Tibial nerve (tissue), 4 donors: ENCODE measurements at regions not wholly inside any gene's neighbourhood (a gene's known extent, or its start where the extent isn't known, plus 50 kb on each side); places are given as distances from the start of the nearest gene placed in this dataset.
A peak's percentile ranks its signal among the peaks of the same experiment; 100 is the strongest.
"Not testable (repeated sequence)": the region's sequence is repeated elsewhere in the genome, so short reads cannot be mapped to it uniquely, and the experiment has no call there.

Experiments used
- DNase-seq, 2 donors: peaks; one replicate each; pipeline ENCODE4 v3.0.0-alpha.2; 2019; ENCODE audit warnings: low spot score in 2 of 2
- H3K27ac ChIP-seq, 4 donors: fragments of 200-600 bp; sonication (generic) in 3 of 4; one replicate each; pipeline ENCODE4 v1.5.1; 2017 to 2019; ENCODE audit warnings: mild to moderate bottlenecking in 1 of 4
- H3K27me3 ChIP-seq, 2 donors: fragments of 200-600 bp; sonication (generic) in 1 of 2; one replicate each; pipeline versions ENCODE4 v1.5.1 to v1.6.0; 2017 to 2019
- H3K36me3 ChIP-seq, 3 donors: fragments of 200-600 bp; sonication (generic); one replicate each; pipeline ENCODE4 v1.5.1; 2018 to 2019
- H3K4me1 ChIP-seq, 4 donors: fragments of 200-600 bp; sonication (generic) in 3 of 4; one replicate each; pipeline ENCODE4 v1.5.1; 2017 to 2019
- H3K4me3 ChIP-seq, 4 donors: fragments of 200-600 bp; sonication (generic) in 3 of 4; one replicate each; pipeline ENCODE4 v1.5.1; 2017 to 2019; ENCODE audit warnings: mild to moderate bottlenecking in 1 of 4, moderate library complexity in 1 of 4
- H3K9me3 ChIP-seq, 4 donors: fragments of 200-600 bp; sonication (generic) in 3 of 4; one replicate each; pipeline ENCODE4 v1.5.1; 2017 to 2019
- EP300 ChIP-seq, 2 donors: sonication (generic); formaldehyde crosslinking; IDR thresholded peaks; one replicate each; pipeline ENCODE4 v1.6.1; 2017; ENCODE audit warnings: antibody characterized with exemption in 2 of 2, mild to moderate bottlenecking in 1 of 2
- POLR2A ChIP-seq, 2 donors: fragments of 450-650 bp; IDR thresholded peaks; one replicate each; pipeline ENCODE4 v1.6.1; 2017; ENCODE audit warnings: antibody characterized with exemption in 2 of 2, mild to moderate bottlenecking in 2 of 2, moderate library complexity in 2 of 2
- WGBS, 2 donors: methylation state at CpG; one replicate each; pipeline ENCODE4 v1.1.5; 2018; 5-methylcytosine and 5-hydroxymethylcytosine counted together
- TF ChIP-seq, protein P1 (sequence below), 5 experiments: fragments of 200-600 bp in 3 of 5; fragments of 450-650 bp in 2 of 5; sonication (generic) in 3 of 5; IDR thresholded peaks; one replicate each; pipeline ENCODE4 v1.5.1; 2016 to 2019; ENCODE audit warnings: antibody characterized with exemption in 5 of 5, mild to moderate bottlenecking in 3 of 5, moderate library complexity in 2 of 5

DNA sequence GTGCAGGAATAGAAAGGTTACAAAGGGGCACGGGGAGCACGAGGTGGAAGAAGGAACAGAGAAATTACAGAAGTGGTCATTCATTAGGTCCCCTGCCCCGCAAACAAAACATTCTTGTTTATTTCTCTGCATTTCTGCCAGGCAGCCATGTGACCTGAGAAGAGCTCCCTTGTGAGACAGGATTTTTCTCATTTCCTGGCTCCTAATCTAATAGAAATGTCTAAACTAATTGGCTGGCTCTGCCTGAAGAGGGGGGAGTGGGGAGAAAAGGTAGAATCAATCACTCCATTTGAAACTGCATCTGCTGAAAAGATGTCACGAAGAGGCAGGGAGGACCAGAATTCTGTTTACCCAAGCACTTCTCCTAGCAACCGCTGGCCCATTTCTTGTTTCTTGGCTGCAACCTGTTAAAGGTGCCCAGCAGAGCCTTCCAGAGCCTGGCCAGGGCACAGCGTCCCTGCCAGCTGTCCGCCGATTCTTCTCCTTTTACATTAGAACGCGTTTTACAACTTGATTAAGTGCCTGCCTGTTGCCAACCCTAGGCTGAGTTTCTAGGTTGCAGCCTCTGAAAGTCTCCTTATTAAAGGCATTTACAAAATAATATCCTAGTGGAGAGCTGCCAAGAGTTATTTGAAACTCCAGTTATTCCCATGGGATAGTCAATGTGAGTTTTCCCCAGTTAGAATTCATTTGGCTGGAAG is 1227.6 kb downstream of the TYW1 start:
- 11% methylated on average over 10 of the region's 10 CpGs for WGBS, 2 donors
- Histone ChIP-seq H3K4me1 (peaks cover 0 to 12% (median 0%) of the 10 kb centered on the region in 4 donors), H3K4me3 (no peak overlapping the region), H3K27ac (no peak overlapping the region), H3K36me3 (no peaks in the 10 kb centered on the region), H3K27me3 (no peaks in the 10 kb centered on the region), H3K9me3 (no peaks in the 10 kb centered on the region)
- DNase-seq: peak in 1 of 2 donors; percentile 5
- TF ChIP-seq EP300 (IDR thresholded peaks at IDR 0.05): no peak
- TF ChIP-seq, protein P1, sequence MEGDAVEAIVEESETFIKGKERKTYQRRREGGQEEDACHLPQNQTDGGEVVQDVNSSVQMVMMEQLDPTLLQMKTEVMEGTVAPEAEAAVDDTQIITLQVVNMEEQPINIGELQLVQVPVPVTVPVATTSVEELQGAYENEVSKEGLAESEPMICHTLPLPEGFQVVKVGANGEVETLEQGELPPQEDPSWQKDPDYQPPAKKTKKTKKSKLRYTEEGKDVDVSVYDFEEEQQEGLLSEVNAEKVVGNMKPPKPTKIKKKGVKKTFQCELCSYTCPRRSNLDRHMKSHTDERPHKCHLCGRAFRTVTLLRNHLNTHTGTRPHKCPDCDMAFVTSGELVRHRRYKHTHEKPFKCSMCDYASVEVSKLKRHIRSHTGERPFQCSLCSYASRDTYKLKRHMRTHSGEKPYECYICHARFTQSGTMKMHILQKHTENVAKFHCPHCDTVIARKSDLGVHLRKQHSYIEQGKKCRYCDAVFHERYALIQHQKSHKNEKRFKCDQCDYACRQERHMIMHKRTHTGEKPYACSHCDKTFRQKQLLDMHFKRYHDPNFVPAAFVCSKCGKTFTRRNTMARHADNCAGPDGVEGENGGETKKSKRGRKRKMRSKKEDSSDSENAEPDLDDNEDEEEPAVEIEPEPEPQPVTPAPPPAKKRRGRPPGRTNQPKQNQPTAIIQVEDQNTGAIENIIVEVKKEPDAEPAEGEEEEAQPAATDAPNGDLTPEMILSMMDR (IDR thresholded peaks at IDR 0.05): no peak
- no peak for TF ChIP-seq POLR2A (IDR thresholded peaks at IDR 0.05)

DNA sequence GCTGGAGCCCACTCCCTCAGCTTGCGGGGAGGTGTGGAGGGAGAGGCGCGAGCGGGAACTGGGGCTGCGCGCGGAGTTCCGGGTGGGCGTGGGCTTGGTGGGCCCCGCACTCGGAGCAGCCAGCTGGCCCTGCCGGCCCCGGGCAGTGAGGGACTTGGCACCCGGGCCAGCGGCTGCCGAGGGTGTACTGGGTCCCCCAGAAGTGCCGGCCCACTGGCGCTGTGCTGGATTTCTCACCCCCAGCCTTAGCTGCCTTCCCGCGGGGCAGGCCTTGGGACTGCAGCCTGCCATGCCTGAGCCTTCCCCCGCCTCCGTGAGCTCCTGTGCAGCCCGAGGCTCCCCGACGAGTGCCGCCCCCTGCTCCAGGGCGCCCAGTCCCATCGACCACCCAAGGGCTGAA is 1234.4 kb downstream of the TYW1 start:
- H3K36me3 ChIP-seq, H3K27me3 ChIP-seq, DNase-seq, H3K4me1 ChIP-seq, H3K4me3 ChIP-seq, H3K9me3 ChIP-seq, H3K27ac ChIP-seq: not testable (repeated sequence)
- 94 to 99% methylated on average over 15 to 17 of the region's 28 CpGs for WGBS, 2 donors

DNA sequence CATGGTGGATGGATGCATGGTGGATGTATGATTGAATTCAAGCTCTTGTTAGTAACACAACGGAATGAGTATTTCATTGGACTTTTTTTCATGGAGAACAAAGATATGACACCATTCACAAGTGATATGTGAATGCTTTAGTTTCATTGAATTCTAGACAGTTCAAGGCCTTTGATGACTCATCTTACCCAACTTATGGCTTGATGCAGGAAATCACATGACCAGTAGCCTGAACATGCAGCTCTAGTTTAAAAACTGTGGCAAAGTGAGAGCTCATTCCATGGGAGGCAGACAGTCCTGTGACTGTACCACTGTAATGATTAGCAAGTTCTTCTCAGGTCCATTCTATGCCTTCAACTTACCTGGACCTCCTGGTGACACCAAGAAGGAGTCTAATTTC is 1239.3 kb downstream of the TYW1 start:
- H3K27me3 ChIP-seq: no peaks in the 10 kb centered on the region
- no peaks in the 10 kb centered on the region for H3K36me3 ChIP-seq
- TF ChIP-seq EP300 (IDR thresholded peaks at IDR 0.05) (no peak), POLR2A (IDR thresholded peaks at IDR 0.05) (no peak)
- TF ChIP-seq, protein P1 (IDR thresholded peaks at IDR 0.05): no peak
- H3K9me3 ChIP-seq: peaks cover 0 to 16% (median 2%) of the 10 kb centered on the region in 4 donors
- DNase-seq: no peak
- no peaks in the 10 kb centered on the region for H3K4me1 ChIP-seq
- H3K4me3 ChIP-seq: no peak overlapping the region
- H3K27ac ChIP-seq: no peak overlapping the region
- 81 to 83% methylated on average over 1 of the region's 1 CpG for WGBS, 2 donors

DNA sequence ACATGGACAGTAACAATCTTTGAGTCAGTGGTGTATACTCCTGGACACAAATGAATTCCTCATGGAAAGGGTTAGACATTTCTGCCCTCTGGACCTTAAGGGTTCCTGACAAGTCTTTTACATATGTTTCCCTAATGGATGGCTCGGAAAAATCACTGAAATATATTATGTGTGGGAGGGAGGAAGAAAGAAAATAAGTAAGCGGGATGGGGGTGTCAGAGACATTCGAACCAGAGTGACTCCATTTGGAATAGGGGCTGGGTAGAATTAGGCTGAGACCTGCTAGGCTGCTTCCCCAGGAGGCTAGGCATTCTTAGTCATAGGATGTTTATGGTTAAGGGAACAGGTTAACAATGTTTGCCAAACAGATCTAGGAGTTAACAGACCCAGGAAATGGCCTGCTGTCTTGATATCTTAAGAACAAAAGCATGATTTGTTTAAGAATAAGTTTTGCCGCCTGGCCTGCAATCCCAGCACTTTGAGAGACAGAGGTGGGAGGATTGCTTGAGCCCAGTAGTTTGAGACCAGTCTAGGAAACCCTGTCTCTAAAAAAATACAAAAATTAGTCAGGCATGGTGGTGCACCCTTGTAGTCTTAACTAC is 1241.7 kb downstream of the TYW1 start:
- Histone ChIP-seq H3K36me3 (no peaks in the 10 kb centered on the region), H3K4me1 (no peaks in the 10 kb centered on the region), H3K27me3 (no peaks in the 10 kb centered on the region), H3K9me3 (peaks cover 0 to 18% (median 2%) of the 10 kb centered on the region in 4 donors), H3K4me3 (no peak overlapping the region), H3K27ac (no peak overlapping the region)
- TF ChIP-seq, protein P1 (IDR thresholded peaks at IDR 0.05): no peak
- TF ChIP-seq EP300 (IDR thresholded peaks at IDR 0.05) (no peak), POLR2A (IDR thresholded peaks at IDR 0.05) (no peak)
- no peak for DNase-seq
- 55 to 58% methylated on average over 4 of the region's 4 CpGs for WGBS, 2 donors

DNA sequence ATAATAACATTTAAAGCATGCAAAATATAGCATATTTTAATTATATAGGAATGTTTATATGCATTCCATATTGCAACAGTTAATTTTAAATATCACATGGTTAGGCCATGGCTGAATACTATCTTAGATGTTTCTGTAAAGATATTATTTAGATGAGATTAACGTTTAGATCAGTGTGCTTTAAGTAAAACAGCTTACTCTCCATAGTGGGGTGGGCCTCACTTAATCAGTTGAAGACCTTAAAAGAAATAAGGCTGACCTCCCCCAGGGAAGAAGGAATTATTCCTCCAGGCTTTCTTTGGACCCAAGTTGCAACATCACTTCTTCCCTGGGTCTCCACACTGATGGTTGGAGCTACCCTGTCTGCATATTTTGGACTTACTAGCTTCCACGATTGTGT is 1246.5 kb downstream of the TYW1 start:
- no peak overlapping the region for H3K27ac ChIP-seq
- H3K36me3 ChIP-seq: no peaks in the 10 kb centered on the region
- H3K27me3 ChIP-seq: no peaks in the 10 kb centered on the region
- peaks cover 0 to 18% (median 2%) of the 10 kb centered on the region in 4 donors for H3K9me3 ChIP-seq
- H3K4me3 ChIP-seq: no peak overlapping the region
- WGBS, 2 donors: 85 to 92% methylated on average over 2 of the region's 2 CpGs
- TF ChIP-seq, protein P1 (IDR thresholded peaks at IDR 0.05): no peak
- TF ChIP-seq POLR2A (IDR thresholded peaks at IDR 0.05) (no peak), EP300 (IDR thresholded peaks at IDR 0.05) (no peak)
- H3K4me1 ChIP-seq: no peaks in the 10 kb centered on the region
- DNase-seq: no peak
